ENCODE measurements at regions not wholly inside any gene's neighbourhood (a gene's known extent, or its start where the extent isn't known, plus 50 kb on each side); places are given as distances from the start of the nearest gene placed in this dataset.

GRCh38 chr5:82807021-82807420 lies 270.2 kb downstream of the TMEM167A start:
- no peak for DNase-seq (ENCODE audit: low read depth in 2 of 2)

DNA sequence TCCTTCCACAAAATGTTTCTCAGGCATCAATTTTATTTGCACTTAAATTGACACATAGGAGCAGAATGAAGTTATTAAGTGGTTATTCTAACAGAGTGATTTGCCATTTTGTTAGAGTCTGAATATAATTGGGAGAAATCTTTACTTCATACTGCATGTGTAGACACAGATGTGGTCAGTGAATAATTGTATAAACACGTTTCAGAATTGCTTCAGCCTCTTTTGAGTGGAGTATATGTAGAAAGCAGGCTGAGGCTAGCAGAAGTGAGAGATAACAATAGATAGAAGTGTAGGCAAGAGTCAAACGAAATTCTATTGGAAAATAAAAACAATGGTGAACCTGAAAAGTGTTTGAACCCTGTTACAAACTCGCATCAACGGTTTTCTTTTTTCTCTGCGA lies 270.7 kb downstream of the TMEM167A start:
- DNase-seq (ENCODE audit: low read depth in 2 of 2) = peak in 1 of 2 experiments; percentile 6

- DNase-seq (ENCODE audit: low read depth in 2 of 2) = no peak
These were observed 273.0 kb downstream of the TMEM167A start for GRCh38 chr5:82804155-82804690.

DNA sequence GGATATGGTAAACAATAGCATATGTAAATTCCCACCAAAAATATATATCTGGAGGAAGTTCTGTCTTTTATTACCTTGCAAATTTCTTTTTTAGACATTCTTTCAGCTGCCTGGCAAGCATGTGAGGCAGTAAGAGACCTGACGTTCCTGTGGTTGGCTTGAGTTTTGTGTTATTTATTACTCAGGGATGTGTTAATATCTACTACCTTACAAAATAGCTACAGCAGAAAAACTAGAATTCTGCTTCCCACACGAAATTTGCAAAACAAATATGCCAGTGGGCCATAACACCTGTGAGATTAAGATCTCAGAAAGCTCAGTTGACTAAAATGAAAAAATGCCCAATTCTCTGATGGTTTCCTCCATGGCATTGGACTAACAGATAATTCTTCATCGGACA lies 274.2 kb downstream of the TMEM167A start:
- no peak for DNase-seq (ENCODE audit: low read depth in 2 of 2)

DNA sequence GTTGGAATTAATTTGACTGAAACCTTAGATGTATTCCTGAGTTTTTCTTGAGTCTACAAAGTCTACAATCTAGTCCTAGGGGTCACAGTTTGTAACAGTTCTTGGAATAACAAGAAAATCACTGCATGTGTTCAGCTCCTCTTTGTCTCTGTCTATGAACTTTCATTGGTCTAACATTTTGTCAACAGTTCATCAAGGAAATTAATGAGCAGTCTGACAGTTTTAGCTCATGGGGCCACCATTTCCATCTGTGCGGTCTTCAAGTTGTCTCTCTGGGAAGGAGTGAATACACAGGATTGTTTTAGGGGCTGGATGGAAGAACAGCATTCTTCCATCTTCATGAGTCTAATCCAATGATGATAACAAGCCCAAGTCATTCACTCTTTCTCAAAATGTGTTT lies 276.4 kb downstream of the TMEM167A start:
- no peak for DNase-seq (ENCODE audit: low read depth in 2 of 2)

DNA sequence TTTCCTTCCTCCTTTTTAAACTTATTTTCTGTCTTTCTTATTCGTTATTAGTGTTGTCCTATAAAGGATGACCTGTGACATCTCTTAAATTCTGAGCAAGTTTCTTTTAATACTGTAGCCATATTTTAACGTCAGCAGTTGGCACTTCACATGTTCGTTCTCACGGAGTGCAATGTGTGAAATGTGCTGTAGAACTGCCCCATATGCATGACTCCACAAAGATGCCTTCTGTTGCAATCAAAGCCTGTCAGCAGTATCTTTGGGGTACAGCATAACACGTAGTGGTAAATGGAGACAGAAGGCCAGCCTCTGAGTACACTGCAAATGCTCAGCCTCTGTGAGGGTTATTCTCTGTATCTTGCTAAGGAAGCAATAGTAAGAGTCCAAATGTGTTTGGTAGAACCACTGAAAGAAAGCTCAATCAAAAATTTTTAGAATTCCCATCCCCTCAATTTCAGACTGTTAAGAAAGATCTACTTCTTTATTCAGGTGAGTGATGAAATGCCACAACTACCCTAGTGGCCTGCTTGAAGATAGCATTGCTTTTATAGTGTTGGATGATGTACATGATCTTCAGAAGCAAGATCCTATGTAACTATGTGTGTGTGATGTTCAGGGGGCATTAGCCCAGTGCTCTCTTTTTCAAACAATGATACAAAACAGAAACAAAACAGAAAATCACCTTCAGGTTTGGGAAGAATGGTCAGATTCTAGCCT lies 277.7 kb downstream of the TMEM167A start:
- DNase-seq (ENCODE audit: low read depth in 2 of 2) = no peak

DNA sequence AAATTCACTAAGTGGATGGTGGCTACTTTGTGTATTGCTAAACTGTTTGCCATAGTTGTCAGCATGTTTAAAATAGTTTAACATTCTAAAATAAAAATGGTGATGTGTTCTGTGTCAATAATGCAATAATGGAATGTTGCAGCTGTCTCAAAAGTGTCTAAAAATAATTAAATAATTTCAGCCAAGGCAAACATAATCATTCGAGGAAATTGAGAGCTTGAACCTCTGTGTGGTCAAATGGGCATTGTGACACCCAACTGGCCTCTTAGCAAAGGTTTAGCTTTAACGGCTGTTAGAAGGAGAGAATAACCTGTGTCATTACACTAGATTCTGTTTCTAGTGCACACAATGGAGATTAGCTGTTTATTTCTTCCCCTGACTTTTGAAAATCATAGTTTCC lies 278.5 kb downstream of the TMEM167A start:
- no peak for DNase-seq (ENCODE audit: low read depth in 2 of 2)

GRCh38 chr5:82796643-82797416 lies 280.4 kb downstream of the TMEM167A start:
- no peak for DNase-seq (ENCODE audit: low read depth in 2 of 2)

DNA sequence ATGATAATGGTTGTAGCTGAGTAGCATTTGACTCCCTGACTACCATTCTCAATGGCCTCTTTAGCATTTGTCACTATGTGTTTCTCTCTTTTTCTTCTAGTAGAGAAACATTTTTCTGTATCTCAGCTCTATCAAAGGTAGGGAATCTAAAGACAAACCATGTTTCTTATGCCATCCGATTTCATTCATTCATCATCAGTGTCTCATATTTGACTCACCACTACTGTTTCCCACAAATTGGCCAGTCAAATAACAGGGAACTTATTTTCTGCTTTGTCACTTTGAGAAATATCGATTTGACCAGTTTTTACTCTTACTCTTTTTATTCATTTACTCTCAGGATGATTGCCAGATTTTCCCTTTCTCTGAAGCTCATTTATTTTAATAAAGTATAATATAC lies 282.3 kb downstream of the TMEM167A start:
- DNase-seq (ENCODE audit: low read depth in 2 of 2) = no peak

- DNase-seq (ENCODE audit: low read depth in 2 of 2) = no peak
These were observed 283.3 kb downstream of the TMEM167A start for GRCh38 chr5:82793808-82794419.

DNA sequence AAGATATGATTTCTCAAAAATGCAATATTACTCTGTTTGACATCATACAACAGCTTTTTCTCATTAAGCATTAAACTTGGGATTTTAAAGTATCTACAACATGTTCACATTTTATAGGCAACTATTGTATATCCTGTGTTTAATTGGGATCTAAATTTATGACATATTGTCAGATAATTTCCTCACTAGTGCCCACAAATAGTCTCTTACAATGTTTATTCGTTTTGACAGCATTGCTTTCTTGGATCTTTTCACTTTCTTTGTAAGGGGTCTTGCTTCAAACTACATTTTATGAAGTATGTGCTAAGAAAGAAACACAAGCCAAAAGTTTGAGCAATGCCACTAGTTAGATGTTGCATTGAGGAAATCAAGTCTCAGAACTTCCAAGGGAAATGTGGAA lies 285.1 kb downstream of the TMEM167A start:
- no peak for DNase-seq (ENCODE audit: low read depth in 2 of 2)

DNA sequence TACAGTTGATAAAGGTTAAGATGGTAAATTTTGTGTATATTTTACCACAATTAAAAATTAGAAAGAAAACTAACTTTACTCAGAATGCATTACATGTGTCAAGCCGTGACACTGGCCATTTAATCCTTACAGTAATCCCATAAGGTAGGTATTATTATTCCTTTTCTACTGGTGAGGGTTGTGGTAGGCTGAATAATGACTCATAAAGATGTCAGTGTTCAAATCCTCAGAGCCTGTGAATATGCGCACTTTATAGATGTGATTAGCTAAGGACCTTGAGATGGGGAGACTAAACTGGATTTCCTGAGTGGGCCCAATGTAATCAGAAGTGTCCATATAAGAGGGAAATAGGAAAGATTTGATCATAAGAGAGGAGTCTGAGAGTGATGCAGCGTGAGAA lies 288.1 kb downstream of the TMEM167A start:
- DNase-seq (ENCODE audit: low read depth in 2 of 2) = no peak

GRCh38 chr5:82786748-82787147 lies 290.4 kb downstream of the TMEM167A start:
- no peak for DNase-seq (ENCODE audit: low read depth in 2 of 2)

- no peak for DNase-seq (ENCODE audit: low read depth in 2 of 2)
These were observed 291.2 kb downstream of the TMEM167A start for GRCh38 chr5:82785882-82786509.

GRCh38 chr5:82785456-82785855 lies 291.7 kb downstream of the TMEM167A start:
- DNase-seq (ENCODE audit: low read depth in 2 of 2) = no peak

- no peak for DNase-seq (ENCODE audit: low read depth in 2 of 2)
These were observed 292.7 kb downstream of the TMEM167A start for GRCh38 chr5:82784521-82784920.

- no peak for DNase-seq (ENCODE audit: low read depth in 2 of 2)
These were observed 300.1 kb downstream of the TMEM167A start for GRCh38 chr5:82777106-82777505.

DNA sequence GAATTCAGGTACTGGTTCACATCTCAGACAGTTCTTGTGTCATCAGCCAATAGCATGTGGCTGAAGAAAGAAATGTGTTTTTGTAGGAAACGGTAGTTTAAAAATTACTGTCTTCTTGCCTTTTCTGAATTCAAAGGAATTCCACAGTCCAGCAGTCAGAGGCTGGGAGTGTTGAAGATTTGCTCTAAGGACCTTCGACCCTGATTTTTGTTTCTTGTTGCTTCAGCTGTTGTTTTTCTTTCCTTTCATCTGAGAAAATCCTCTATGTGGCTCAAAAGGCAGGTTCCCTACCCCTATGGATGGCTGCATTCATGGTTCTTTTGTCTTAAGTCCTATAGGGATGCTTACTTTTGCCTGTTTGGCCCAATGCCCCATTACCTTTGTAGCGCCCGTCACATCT lies 304.9 kb downstream of the TMEM167A start:
- no peak for DNase-seq (ENCODE audit: low read depth in 2 of 2)

DNA sequence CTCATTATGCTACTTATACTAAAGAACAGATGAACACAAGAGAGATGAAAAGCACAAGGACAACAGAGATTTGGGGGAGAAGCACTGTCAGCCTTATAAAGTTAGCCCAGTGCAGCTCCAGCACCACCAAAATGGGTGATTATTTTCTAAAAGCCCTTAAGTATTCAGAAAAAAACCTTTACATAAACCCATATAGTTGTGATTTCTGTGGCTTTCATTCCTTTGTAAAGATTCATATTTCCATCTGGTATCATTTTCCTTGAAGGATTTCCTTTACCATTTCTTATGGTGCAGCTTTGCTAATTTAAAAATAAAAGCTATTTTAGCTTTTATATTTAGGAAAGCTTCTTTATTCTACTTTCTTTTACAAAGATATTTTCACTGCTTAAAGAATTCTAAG lies 311.0 kb downstream of the TMEM167A start:
- peak; percentile 6 to 23 for DNase-seq (ENCODE audit: low read depth in 2 of 2)

- DNase-seq (ENCODE audit: low read depth in 2 of 2) = no peak
These were observed 311.4 kb downstream of the TMEM167A start for GRCh38 chr5:82765765-82766164.

GRCh38 chr5:82760856-82761255 lies 316.3 kb downstream of the TMEM167A start:
- DNase-seq (ENCODE audit: low read depth in 2 of 2) = no peak

DNA sequence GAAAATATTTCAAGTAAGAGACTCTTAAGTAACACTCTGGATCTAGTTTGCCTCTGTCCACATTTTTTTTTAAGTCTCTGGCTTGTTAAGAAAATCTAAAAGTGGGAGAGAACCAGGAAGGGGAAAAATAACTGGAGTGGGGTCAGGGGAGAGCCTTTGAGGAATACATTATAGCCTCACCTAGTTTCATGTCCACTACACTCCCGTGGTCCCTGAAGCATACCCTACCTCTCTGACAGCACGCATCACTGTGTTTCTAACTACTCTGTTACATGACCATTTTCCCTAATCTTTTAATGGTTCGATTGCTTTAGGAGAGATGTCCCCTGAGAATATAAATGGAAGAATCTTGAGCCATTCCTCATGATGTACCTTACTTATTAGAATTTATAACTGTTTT lies 318.3 kb downstream of the TMEM167A start:
- no peak for DNase-seq (ENCODE audit: low read depth in 2 of 2)
